WTC11 (cell line): ENCODE measurements at regions not wholly inside any gene's neighbourhood (a gene's known extent, or its start where the extent isn't known, plus 50 kb on each side); places are given as distances from the start of the nearest gene placed in this dataset.

Source experiments
- ATAC-seq: fragments of 200-7000 bp; cut with Tn5 transposase; 2 replicates; pipeline ENCODE4 v1.10.0; 2021; ENCODE audit warnings: mild to moderate bottlenecking, moderate library complexity
- CTCF ChIA-PET: fragments of 300-600 bp; sonication (Branson Sonifier 250); formaldehyde crosslinking; loops from one replicate; lab custom pipeline; 2021; ENCODE audit warnings: antibody characterized with exemption; lab: Charles Lee
- POLR2A ChIA-PET: fragments of 350-600 bp; sonication (Branson Sonifier 250); formaldehyde crosslinking; loops from one replicate; lab custom pipeline; 2021; ENCODE audit warnings: antibody characterized with exemption; lab: Charles Lee
- DNase-seq: peaks from one replicate; pipeline ENCODE4 v3.0.0; 2021; ENCODE audit warnings: low spot score
- H3K27ac Mint-ChIP-seq: 2 replicates; pipeline ENCODE4 v1.8.0; 2021; ENCODE audit warnings: mixed read lengths
- H3K27me3 Mint-ChIP-seq: 2 replicates; pipeline ENCODE4 v1.8.0; 2021; ENCODE audit warnings: low read depth, mild to moderate bottlenecking, moderate library complexity, mixed read lengths
- H3K36me3 Mint-ChIP-seq: 2 replicates; pipeline ENCODE4 v1.8.0; 2021; ENCODE audit warnings: mixed read lengths
- H3K4me1 Mint-ChIP-seq: 2 replicates; pipeline ENCODE4 v1.8.0; 2022; ENCODE audit warnings: mixed read lengths
- H3K4me3 Mint-ChIP-seq: 2 replicates; pipeline ENCODE4 v1.8.0; 2021; ENCODE audit warnings: mild to moderate bottlenecking, moderate library complexity, mixed read lengths
- H3K9me3 Mint-ChIP-seq: 2 replicates; pipeline ENCODE4 v1.8.0; 2021; ENCODE audit warnings: mixed read lengths
- AR ChIP-seq: fragments of 250-450 bp; sonication (Bioruptor Pico); IDR thresholded peaks from 2 replicates; pipeline ENCODE4 v1.9.0; 2021; ENCODE audit warnings: mild to moderate bottlenecking
- ATF2 ChIP-seq: sonication (generic); formaldehyde crosslinking; IDR thresholded peaks from 2 replicates; pipeline ENCODE4 v1.8.1; 2022; ENCODE audit warnings: low read depth, missing genetic modification reagents, borderline replicate concordance
- CREB1 ChIP-seq: sonication (generic); formaldehyde crosslinking; IDR thresholded peaks from 2 replicates; pipeline ENCODE4 v1.8.0; 2023; ENCODE audit warnings: mild to moderate bottlenecking, missing genetic modification reagents
- E2F1 ChIP-seq: sonication (generic); formaldehyde crosslinking; IDR thresholded peaks from 2 replicates; pipeline ENCODE4 v1.8.0; 2022; ENCODE audit warnings: mild to moderate bottlenecking, missing genetic modification reagents
- FOXP1 ChIP-seq: sonication (generic); formaldehyde crosslinking; IDR thresholded peaks from 2 replicates; pipeline ENCODE4 v1.8.0; 2022; ENCODE audit warnings: missing genetic modification reagents, mild to moderate bottlenecking, moderate library complexity, borderline replicate concordance
- IRF2 ChIP-seq: sonication (generic); formaldehyde crosslinking; IDR thresholded peaks from 2 replicates; pipeline ENCODE4 v1.8.0; 2022; ENCODE audit warnings: low read depth, missing genetic modification reagents, borderline replicate concordance
- MLX ChIP-seq: sonication (generic); formaldehyde crosslinking; IDR thresholded peaks from 2 replicates; pipeline ENCODE4 v1.8.1; 2023; ENCODE audit warnings: mild to moderate bottlenecking, missing genetic modification reagents, moderate library complexity
- NFE2L1 ChIP-seq: sonication (generic); formaldehyde crosslinking; IDR thresholded peaks from 2 replicates; pipeline ENCODE4 v1.8.1; 2023; ENCODE audit warnings: missing genetic modification reagents
- NFYB ChIP-seq: sonication (generic); formaldehyde crosslinking; conservative IDR thresholded peaks from 2 replicates; pipeline ENCODE4 v1.8.0; 2022; ENCODE audit warnings: low read depth, missing genetic modification reagents
- SMAD4 ChIP-seq: sonication (generic); formaldehyde crosslinking; IDR thresholded peaks from 2 replicates; pipeline ENCODE4 v1.8.0; 2022; ENCODE audit warnings: mild to moderate bottlenecking, missing genetic modification reagents
- TEAD4 ChIP-seq: sonication (generic); formaldehyde crosslinking; IDR thresholded peaks from 2 replicates; pipeline ENCODE4 v1.8.0; 2022; ENCODE audit warnings: mild to moderate bottlenecking, missing genetic modification reagents
- ZMAT4 ChIP-seq: fragments of 250-450 bp; sonication (Bioruptor Pico); IDR thresholded peaks from 2 replicates; pipeline ENCODE4 v1.9.0; 2021; ENCODE audit warnings: mild to moderate bottlenecking
- ZNF138 ChIP-seq: sonication (generic); formaldehyde crosslinking; conservative IDR thresholded peaks from 2 replicates; pipeline ENCODE4 v1.8.1; 2022; ENCODE audit warnings: mild to moderate bottlenecking, moderate library complexity, missing genetic modification reagents
- ZNF416 ChIP-seq: fragments of 250-450 bp; sonication (Bioruptor Pico); IDR thresholded peaks from 2 replicates; pipeline ENCODE4 v1.9.0; 2021; ENCODE audit warnings: mild to moderate bottlenecking, inconsistent platforms
- ZNF425 ChIP-seq: fragments of 250-450 bp; sonication (Bioruptor Pico); conservative IDR thresholded peaks from 2 replicates; pipeline ENCODE4 v1.9.0; 2021; ENCODE audit warnings: mild to moderate bottlenecking
- ZNF532 ChIP-seq: fragments of 250-450 bp; sonication (Bioruptor Pico); IDR thresholded peaks from 2 replicates; pipeline ENCODE4 v1.9.0; 2021; ENCODE audit warnings: mild to moderate bottlenecking, borderline replicate concordance
- ZSCAN18 ChIP-seq: fragments of 250-450 bp; sonication (Bioruptor Pico); IDR thresholded peaks from 2 replicates; pipeline ENCODE4 v2.1.2; 2022; ENCODE audit warnings: mild to moderate bottlenecking, moderate library complexity

GRCh38 chr1:209421186-209421585 is 162.3 kb upstream of the CAMK1G start (continued):
- TF ChIP-seq ZNF532 (CRISPR knock-in tag) (no peak), ZNF138 (CRISPR knock-in tag) (no peak), TEAD4 (no peak), E2F1 (CRISPR knock-in tag) (no peak), MLX (CRISPR knock-in tag) (no peak), ATF2 (CRISPR knock-in tag) (no peak), SMAD4 (CRISPR knock-in tag) (no peak)

GRCh38 chr1:209421978-209422680 is 161.4 kb upstream of the CAMK1G start:
- Mint-ChIP-seq H3K27ac (no peak overlapping the region), H3K36me3 (no peaks in the 10 kb centered on the region; the same call in 1 of the 2 replicates), H3K9me3 (peaks cover 10% of the 10 kb centered on the region; the same call in 1 of the 2 replicates), H3K27me3 (peaks cover 27% of the 10 kb centered on the region), H3K4me3 (no peak overlapping the region), H3K4me1 (peaks cover 71% of the 10 kb centered on the region)
- ATAC-seq (no peak), DNase-seq (no peak)
- ChIA-PET POLR2A (interaction anchor here (0.6 kb wide), 1 partner anchor 15 kb away, joined by 4 read pairs; no protein-coding TSS in a partner anchor), CTCF (interaction anchor here (1.2 to 1.7 kb wide), 2 partner anchors 17 to 143 kb away, joined by 3 to 4 read pairs; no protein-coding TSS in a partner anchor)
- TF ChIP-seq ZMAT4 (CRISPR knock-in tag) = no peak
- no peak for TF ChIP-seq IRF2 (CRISPR knock-in tag)
- no peak for TF ChIP-seq CREB1
- no peak for TF ChIP-seq AR (CRISPR knock-in tag)
- no peak for TF ChIP-seq FOXP1 (CRISPR knock-in tag)
- TF ChIP-seq ZSCAN18 (CRISPR knock-in tag) = no peak
- TF ChIP-seq NFYB (CRISPR knock-in tag) = no peak
- TF ChIP-seq ZNF425 (CRISPR knock-in tag) = no peak
- no peak for TF ChIP-seq ATF2 (CRISPR knock-in tag)
- TF ChIP-seq ZNF416 (CRISPR knock-in tag) = no peak
- no peak for TF ChIP-seq NFE2L1 (CRISPR knock-in tag)
